Activated CD4-positive, alpha-beta T cell treated with anti-CD3 and anti-CD28 coated beads, Interleukin-2, amount 50 U/mL, for 24 hours (primary cell): ENCODE measurements at regions not wholly inside any gene's neighbourhood (a gene's known extent, or its start where the extent isn't known, plus 50 kb on each side); places are given as distances from the start of the nearest gene placed in this dataset.

ENCODE experiments used
- DNase-seq, 2 donors: peaks; one replicate each; pipeline ENCODE4 v3.0.0-alpha.2; 2020; ENCODE audit warnings: low read depth in 1 of 2, low spot score in 1 of 2

- no peak for DNase-seq
These were observed 158.4 kb downstream of the ANKRD60 start for GRCh38 chr20:58069796-58070663.

GRCh38 chr20:58069207-58069606, 159.2 kb downstream of the ANKRD60 start:
- DNase-seq: no peak

DNA sequence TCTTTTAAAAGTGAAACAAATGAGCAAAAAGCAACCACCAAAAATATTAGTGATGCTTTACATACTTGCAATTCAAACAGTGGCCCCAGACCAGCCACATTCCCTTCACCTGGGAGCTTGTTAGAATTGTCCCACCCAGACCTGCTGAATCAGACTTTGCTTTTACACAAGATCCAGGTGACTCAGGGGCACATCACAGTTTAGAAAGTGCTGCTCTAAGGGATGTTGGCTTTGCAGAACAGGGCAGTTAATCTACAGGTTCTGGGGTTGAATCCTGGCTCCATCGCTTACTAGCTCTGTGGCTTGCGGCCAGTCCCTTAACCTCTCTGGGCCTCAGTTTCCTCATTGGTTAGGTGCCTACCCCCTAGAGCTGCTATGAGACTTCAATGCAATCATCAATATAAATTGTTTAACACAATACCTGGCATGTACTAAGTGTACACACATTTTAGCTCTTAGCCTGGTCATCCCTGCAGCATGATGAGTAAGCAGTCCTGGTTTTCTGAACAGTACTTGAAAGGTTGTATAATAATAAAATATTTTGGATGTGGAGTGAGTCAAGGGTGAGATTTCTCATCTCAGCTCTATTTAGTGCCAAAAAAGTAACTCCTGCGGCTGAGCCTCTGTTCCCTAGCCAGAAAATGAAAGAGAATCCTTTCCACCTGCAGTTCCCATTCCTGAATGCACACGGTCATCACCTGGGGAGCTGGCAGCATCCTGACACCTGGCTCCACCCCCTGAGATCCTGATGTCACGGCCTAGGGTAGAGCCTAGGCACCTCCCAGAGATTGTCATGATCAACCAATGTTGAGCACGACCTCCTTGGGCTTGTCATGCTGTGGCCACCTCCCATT, 162.7 kb downstream of the ANKRD60 start:
- no peak for DNase-seq

GRCh38 chr20:58064411-58065010, 163.9 kb downstream of the ANKRD60 start:
- DNase-seq: no peak

DNA sequence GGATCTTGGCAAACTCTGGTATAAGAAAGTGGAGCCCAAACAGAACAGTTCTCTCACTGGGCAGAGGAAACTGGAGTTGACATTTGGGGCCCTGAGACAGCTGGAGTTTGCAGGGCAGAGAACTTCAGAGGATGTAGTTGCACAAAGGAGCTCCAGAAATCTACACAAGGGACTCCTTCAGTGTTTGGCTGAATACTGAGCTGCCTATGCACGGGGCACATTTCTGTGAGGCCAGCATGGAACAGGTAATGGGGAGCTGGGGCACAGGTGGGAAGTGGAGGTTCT, 169.3 kb downstream of the ANKRD60 start:
- DNase-seq: no peak

DNA sequence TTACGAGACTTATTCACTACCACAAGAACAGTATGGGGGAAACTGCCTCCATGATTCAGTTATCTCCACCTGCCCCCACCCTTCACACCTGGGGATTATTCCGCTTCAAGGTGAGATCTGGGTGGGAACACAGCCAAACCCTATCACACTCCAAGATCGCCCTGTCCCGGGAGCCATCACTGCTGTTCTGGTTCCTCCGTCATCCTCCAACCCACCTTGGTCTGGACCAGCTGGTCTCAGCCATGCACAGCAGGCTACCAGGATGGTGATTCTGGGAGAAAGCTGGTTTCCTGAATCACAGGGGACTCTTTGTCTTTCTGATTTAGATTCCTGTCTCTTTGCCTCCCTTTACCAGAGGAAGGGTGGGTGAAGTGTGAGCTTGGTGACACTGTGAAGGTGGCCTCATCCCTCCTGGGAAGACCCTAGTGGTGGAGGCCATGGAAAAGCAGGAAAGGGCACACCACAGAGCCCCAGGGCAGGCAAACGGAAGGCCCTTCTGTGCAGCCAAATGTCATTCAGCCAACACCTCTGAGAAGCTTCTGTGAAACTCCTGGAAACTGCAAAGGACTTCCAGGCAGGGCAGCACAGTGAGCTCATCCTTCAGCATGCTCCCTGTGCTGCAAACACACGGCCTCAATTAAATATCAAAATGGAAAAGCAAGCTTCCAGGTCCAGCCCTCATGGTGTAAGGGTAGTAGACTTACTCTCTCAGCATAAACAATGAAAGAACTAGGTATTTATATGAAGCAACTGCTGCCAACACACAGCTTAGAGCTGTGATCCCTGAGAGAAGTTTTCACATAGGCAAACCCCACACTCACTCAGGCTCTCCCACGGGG, 169.8 kb downstream of the ANKRD60 start:
- no peak for DNase-seq

DNA sequence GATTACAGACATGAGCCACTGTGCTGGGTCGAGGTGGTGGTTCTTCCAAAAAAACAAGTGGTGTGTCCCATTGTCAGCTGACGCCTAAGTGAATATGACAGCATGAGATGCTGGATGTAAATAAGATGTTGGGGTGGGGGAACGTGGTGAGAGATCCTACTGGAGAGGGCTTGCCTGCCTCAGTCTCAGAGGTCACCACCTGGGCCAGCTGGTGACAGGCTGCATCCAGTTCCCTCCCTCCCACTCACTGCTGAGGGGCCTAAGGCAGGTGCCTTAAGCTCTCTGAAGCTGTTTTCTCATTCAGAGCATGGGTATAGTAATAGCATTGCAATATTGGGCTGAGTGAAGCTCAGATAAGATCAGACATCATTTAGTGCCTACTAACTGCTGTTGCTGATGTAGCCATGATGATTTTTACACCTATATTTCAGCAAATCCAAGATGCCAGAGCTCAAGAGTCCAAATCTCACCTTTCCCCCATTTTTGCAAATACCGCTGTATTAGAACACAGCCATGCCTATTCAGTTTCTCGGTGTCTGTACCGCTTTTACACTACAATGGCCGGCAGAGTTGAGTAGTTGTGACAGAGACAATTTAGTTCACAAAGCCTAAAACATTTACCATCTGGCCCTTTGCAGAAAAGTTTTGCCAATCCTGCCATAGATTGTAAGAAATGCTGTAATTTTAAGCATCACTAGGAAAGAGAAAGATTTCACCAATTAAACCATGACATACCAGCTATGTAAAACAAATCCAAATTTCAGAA, 171.3 kb downstream of the ANKRD60 start:
- DNase-seq: no peak

- DNase-seq: no peak
These were observed 172.3 kb downstream of the ANKRD60 start for GRCh38 chr20:58056021-58056591.

GRCh38 chr20:58054780-58055373, 173.6 kb downstream of the ANKRD60 start:
- DNase-seq: no peak

GRCh38 chr20:58054082-58054779, 174.2 kb downstream of the ANKRD60 start:
- no peak for DNase-seq

DNA sequence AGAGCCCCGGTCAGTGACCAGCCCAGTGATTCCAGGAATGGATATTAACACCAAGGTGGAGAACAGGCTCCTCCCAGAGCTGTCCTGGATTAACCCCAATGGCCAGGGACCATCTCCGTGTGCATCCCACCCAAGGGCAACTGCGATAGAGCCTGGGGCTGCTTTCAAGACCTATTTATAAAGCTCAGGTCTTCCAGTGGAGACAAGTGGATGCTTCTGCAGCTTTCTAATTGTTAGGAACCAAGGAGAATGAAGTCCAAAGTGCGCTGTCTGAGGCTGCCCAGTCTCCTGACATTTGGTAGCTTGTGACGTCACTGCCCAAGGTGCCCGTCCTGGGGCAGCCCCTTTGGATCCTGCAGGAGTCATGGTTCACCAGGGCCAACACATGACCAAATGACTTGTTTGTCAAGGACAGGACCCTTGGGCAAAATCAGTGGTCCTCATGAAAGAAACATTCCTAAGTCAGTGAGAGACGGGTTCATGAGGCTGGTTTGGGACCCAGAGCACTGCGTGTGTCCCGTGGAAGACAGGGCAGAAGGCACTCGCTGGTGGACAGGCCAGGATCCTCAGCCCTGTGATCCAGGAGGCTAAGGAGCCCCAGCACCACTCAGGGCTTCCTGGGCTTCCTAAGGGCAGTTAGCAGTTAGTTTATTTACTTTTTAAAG, 174.9 kb downstream of the ANKRD60 start:
- DNase-seq: no peak

- DNase-seq: no peak
These were observed 177.1 kb downstream of the ANKRD60 start for GRCh38 chr20:58051367-58051766.

DNA sequence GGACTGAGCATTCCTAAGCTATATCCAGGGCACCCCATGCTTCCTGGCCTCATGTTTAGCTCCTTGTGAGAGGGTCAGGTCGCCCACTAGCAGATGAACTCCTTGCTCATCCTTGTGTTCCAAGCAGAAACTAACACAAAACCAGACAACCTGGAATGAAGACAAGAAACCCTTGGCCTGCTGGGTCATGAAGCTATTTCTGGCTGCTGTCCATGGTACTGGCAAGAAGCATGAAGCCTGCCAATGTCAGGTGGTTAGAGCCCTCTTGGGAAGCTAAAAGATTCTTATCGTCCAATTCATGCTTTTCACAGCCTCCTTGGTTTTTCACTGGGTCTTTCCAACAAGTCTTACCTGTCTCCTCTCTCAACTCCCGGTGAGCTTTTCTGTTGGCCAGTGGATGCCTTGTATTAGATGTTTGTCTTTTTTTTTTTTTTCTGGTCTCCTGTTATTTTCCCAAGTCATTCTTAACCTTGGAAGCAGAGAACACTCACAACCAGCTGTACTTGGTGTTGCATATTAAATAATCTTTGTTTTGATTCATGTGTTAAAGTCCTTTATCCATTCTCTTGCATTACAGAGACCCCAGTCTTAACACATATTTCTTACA, 180.3 kb downstream of the ANKRD60 start:
- DNase-seq: no peak

DNA sequence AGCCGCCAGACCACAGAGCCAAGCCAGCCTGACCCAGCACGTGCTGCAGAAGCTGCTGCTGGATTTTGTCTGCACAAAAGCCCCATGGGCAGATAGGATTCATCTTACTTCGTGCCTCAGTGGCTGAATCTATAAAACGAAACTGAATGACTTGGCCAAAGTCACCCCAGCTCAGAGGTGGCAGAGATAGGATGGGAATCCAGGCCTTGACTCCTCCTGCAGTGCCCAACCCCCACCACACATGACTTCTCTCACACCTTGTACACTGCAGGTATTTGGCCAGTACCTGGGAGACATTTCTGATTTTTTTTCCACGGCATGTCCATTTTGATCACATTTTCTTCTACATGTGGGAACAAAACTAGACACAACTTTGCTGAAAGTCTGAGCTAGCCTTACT, 182.1 kb downstream of the ANKRD60 start:
- no peak for DNase-seq

DNA sequence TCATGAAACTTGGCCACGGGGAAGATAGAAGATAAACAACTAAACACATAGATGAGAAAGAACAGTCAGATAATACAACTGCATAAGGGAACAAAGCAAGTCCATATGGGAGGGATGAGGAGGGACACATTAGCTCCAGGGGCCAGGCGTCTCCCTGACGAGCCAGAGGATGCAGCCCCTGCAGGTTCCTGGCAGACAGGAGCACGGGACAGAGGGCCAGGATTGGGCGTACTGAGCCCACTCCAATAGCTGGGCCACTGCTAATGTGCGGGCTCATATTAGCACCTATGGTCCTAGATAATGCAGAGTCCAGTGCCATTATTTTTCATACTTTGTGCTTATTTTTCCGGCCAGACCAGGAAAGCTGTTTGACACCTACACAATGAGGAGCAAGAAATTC, 182.9 kb downstream of the ANKRD60 start:
- no peak for DNase-seq

DNA sequence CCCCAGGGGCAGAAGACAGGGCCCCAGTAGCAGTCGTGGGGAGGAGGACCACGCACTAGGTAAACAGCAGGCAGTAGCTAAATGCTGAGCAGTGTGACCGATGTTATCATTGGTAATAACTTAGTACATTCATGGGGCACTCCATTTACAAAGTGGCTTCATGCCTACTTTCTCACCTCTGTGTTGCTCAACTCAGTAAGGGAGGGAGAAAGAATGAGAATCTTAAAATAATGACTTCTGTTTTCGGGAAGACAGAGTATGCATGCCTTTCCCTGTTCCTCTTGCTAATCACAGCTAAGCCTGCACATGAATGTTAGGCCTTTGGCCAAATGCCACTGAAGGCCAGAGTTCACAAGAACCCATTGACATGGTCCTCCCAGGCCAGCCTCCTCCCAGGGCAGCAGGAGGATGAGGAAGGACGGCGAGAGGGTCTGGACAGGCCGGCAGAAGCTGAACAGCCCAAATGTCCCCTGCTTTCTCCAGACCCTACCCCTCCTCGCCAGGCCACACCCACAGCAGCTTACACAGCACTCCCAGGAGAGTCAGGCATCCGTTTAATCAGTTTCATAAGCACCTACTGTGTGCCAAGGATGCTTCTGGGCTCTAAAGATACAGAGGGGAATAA, 183.4 kb downstream of the ANKRD60 start:
- DNase-seq: no peak

DNA sequence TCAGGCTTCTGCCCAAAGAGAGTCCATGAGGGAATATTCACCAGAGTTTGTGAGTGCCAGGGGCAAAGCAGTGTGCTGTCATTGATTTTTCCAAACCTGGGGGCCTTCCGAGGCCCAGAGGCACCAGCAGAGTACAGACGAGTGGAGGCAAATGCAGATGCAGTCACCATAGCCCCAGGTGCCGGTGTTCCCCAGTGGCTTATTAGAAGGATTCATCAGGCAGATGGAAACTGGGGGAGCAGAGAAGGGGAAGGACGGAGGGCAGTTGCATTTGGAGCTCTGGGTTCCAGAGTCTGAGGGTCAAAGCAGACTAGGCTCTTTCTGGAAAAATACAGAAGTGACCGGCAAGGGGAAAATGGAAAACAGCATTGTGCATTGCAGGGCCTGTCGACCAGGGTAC, 184.2 kb downstream of the ANKRD60 start:
- DNase-seq: no peak
